GM12873 (cell line): ENCODE measurements at regions not wholly inside any gene's neighbourhood (a gene's known extent, or its start where the extent isn't known, plus 50 kb on each side); places are given as distances from the start of the nearest gene placed in this dataset.

Source experiments
- TF ChIP-seq, protein P1 (sequence below): IDR thresholded peaks from 2 replicates; pipeline ENCODE4 v1.5.1; 2012; ENCODE audit warnings: low read depth, mild to moderate bottlenecking, moderate library complexity, low read length, control low read depth; ENCODE audit not compliant: insufficient read depth; ENCODE audit errors: missing control alignments

DNA sequence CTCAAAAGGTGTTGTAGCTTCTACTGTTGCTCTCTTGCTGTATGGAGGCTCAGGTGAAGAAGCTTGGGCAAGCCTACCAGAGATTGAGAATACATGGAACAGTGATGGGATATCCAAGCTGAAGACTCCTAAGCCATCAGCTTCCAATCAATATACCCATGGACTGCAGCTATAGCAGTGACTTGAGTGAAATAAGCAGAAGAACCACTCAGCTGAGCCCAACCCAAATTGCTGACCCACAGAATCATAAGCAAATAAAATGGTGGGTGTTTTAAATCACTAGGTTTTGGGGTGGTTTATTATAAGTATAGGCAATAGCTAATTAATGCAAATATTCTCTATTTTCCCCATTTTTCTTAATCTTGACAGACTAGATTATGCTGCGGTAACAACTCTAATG is 147.7 kb upstream of the SALL1 start:
- TF ChIP-seq, protein P1, sequence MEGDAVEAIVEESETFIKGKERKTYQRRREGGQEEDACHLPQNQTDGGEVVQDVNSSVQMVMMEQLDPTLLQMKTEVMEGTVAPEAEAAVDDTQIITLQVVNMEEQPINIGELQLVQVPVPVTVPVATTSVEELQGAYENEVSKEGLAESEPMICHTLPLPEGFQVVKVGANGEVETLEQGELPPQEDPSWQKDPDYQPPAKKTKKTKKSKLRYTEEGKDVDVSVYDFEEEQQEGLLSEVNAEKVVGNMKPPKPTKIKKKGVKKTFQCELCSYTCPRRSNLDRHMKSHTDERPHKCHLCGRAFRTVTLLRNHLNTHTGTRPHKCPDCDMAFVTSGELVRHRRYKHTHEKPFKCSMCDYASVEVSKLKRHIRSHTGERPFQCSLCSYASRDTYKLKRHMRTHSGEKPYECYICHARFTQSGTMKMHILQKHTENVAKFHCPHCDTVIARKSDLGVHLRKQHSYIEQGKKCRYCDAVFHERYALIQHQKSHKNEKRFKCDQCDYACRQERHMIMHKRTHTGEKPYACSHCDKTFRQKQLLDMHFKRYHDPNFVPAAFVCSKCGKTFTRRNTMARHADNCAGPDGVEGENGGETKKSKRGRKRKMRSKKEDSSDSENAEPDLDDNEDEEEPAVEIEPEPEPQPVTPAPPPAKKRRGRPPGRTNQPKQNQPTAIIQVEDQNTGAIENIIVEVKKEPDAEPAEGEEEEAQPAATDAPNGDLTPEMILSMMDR, result no peak

DNA sequence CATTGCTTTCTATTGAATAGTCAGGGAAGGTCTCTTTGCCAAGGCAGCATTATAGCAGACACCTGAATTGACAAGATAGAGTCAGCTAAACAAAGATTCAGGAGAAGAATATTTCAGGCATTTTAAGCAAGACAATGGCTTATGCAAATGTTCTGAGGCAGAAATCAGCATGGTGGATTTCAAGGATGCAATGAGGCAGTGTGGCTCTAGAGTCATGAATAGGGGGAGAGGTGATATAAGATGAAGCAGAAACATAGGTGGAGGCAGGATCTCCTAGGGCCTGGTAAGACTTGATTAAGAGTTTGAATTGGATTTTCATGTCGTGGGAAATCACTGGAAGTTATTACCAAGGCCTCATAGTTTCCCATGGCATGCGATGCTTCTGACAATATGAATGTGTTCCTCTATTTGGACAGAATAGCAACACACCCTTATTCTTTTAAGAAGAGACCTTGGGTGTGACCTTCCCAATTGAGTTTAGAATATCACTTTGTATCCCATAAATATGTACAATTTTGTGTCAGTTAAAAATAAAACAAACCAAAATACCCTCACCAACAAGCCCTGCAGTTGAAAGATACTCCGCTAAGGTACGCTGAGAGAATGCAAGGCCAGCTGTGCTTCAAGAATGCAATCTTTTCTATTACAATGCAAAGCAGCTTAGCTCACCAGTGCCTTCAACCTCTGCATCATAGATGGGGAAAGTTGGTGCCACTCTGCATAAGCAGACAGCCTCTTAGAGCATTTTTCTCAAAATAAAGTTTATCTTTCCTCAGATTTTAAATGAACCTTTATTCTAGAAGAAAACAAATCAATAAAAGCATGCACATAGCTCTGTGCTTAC is 139.6 kb upstream of the SALL1 start:
- TF ChIP-seq, protein P1, result no peak

DNA sequence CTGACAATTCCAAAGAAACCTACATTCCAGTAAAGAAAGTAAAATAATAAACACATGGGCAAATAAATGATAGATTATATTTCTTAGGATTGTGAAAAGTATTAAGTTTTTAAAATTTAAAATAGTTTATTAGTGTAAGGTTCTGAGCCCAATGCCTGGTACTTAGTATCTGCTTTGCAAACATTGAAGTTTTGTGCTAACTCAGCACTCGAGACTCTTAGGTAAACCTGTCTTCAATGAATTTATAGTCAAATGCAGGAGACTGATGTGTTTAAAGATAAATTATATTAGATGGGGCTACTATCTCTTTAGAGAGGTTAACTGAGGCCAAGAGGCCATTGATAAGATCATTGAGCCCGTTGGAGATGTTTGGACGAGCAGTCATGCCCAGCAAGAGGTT is 138.3 kb upstream of the SALL1 start:
- TF ChIP-seq, protein P1, result no peak

DNA sequence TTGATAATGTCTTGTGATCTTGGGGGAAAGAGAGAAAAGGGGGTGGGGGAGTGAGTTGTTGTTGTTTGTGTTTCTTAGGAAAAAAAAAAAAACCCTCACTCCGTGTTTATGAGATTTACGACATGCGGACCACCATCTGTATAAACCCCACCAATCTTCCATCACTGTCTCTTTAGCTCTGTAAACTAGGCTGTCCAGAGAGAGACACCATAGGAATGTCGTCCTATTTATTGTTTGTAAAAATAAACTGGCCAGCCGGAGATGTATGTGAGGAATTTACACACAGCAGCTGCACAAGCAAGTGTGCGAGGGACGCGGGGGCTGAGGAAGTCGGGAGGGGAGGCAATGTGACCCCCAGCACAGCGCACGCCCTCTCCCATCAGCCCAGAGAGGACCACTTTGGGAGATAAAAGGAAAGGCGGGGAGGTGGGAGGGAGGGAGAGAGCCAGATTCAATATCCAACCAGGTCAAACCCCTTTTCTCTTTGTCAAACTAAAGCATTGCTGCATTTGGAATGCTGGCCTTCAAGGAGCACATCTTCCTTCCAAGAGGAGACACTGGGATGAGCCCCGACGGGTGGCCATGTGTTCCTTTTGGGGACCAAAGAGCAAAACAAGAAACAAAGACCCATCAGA is 136.2 kb upstream of the SALL1 start:
- TF ChIP-seq, protein P1, result no peak

DNA sequence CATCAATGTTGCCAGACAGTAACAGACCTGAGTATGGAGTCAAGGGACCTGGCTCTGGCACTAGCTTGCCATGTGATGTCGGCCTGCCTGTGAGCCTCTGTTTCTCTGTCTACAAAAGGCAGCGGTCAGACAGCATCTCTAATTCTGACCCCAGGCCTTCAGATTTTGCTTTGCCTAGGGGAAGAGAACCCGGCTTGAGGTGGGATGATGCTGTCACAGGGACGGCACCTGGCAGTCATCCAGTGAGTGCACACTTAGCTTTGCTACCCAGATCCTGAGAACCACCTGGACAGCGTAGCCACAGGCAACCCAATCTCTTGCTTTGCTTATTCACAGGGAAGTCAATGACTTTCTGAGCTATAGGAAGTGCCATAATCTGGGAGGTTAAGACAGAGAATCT is 135.2 kb upstream of the SALL1 start:
- TF ChIP-seq, protein P1, result no peak

- TF ChIP-seq, protein P1, result no peak
Observed at GRCh38 chr16:51276336-51276735, 125.3 kb upstream of the SALL1 start.

DNA sequence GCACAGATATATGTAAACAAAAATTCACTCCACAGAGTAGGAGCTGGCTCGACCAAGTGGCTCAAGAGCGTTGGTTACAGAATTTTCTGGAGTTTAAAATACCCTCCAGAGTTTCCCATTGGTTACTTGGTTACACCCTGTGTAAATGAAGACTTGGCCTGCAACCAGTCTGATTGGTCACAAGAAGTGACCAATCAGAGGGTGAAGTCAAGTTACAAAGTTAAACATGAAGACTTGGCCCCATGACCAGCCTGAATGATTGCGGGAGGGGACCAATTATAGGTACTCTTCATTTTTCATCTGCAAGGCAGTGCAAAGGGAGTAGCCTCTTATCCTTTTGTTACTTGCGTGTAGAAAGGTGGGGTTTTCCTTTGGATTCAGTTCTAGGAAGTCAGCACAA is 121.3 kb upstream of the SALL1 start:
- TF ChIP-seq, protein P1, result no peak
